HEK293T (cell line): ENCODE measurements at regions not wholly inside any gene's neighbourhood (a gene's known extent, or its start where the extent isn't known, plus 50 kb on each side); places are given as distances from the start of the nearest gene placed in this dataset.

Source experiments
- BHLHE40 ChIP-seq: fragments of 450-650 bp; IDR thresholded peaks from 2 replicates; pipeline ENCODE4 v1.6.1; 2016; ENCODE audit warnings: mild to moderate bottlenecking, moderate library complexity, borderline replicate concordance
- ELF4 ChIP-seq: fragments of 450-650 bp; IDR thresholded peaks from 2 replicates; pipeline ENCODE4 v1.6.1; 2017; ENCODE audit warnings: antibody characterized with exemption
- FOXA1 ChIP-seq: fragments of 450-650 bp; IDR thresholded peaks from 2 replicates; pipeline ENCODE4 v1.6.1; 2016; ENCODE audit warnings: mild to moderate bottlenecking
- FOXK2 ChIP-seq: fragments of 450-650 bp; IDR thresholded peaks from 2 replicates; pipeline ENCODE4 v1.6.1; 2016; ENCODE audit warnings: mild to moderate bottlenecking
- FOXM1 ChIP-seq: fragments of 450-650 bp; IDR thresholded peaks from 2 replicates; pipeline ENCODE4 v1.6.1; 2017; ENCODE audit warnings: mild to moderate bottlenecking, borderline replicate concordance
- HDGF ChIP-seq: fragments of 450-650 bp; IDR thresholded peaks from 2 replicates; pipeline ENCODE4 v1.6.1; 2017; ENCODE audit warnings: antibody characterized with exemption, borderline replicate concordance
- L3MBTL2 ChIP-seq: fragments of 450-650 bp; conservative IDR thresholded peaks from 2 replicates; pipeline ENCODE4 v1.6.1; 2016; ENCODE audit warnings: mild to moderate bottlenecking
- LEF1 ChIP-seq: fragments of 450-650 bp; IDR thresholded peaks from 2 replicates; pipeline ENCODE4 v1.6.1; 2017; ENCODE audit warnings: mild to moderate bottlenecking, borderline replicate concordance
- NFRKB ChIP-seq: fragments of 450-650 bp; IDR thresholded peaks from 2 replicates; pipeline ENCODE4 v1.6.1; 2016; ENCODE audit warnings: mild to moderate bottlenecking, moderate library complexity
- SP1 ChIP-seq: fragments of 450-650 bp; IDR thresholded peaks from 2 replicates; pipeline ENCODE4 v1.6.1; 2017
- ZNF384 ChIP-seq: fragments of 450-650 bp; IDR thresholded peaks from 2 replicates; pipeline ENCODE4 v1.6.1; 2016
- TF ChIP-seq, protein P1 (sequence below): fragments of 450-650 bp; IDR thresholded peaks from 2 replicates; pipeline ENCODE4 v1.6.1; 2016

DNA sequence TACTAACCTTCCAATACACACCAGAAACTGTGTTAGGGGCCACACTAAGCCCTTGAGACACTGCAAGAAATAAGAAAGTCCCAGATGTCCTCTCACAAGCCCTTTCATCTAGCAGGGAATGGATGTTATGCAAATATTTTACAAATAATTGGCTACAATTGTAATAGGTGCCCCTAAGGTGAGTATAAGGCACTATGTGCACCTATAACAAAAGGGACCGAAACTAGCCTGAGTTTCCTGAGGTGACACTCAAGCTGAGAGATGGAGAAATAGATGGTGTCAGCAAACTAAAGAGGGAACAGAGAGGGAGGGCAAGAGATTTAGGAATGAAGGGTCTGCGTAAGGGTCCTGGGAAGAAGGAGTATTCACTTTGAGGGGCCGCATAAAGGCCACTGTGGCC is 212.6 kb downstream of the TTC8 start:
- TF ChIP-seq NFRKB: no peak
- no peak for TF ChIP-seq LEF1
- TF ChIP-seq SP1: no peak
- TF ChIP-seq FOXK2: no peak
- no peak for TF ChIP-seq L3MBTL2
- no peak for TF ChIP-seq FOXA1
- no peak for TF ChIP-seq ZNF384
- TF ChIP-seq ELF4: no peak
- TF ChIP-seq HDGF: no peak
- TF ChIP-seq, protein P1, sequence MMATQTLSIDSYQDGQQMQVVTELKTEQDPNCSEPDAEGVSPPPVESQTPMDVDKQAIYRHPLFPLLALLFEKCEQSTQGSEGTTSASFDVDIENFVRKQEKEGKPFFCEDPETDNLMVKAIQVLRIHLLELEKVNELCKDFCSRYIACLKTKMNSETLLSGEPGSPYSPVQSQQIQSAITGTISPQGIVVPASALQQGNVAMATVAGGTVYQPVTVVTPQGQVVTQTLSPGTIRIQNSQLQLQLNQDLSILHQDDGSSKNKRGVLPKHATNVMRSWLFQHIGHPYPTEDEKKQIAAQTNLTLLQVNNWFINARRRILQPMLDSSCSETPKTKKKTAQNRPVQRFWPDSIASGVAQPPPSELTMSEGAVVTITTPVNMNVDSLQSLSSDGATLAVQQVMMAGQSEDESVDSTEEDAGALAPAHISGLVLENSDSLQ: no peak
- TF ChIP-seq BHLHE40: no peak
- no peak for TF ChIP-seq FOXM1
